Tibial artery (tissue), 4 donors: ENCODE measurements at regions not wholly inside any gene's neighbourhood (a gene's known extent, or its start where the extent isn't known, plus 50 kb on each side); places are given as distances from the start of the nearest gene placed in this dataset.

ENCODE experiments used
- DNase-seq, 2 donors: peaks; one replicate each; pipeline ENCODE4 v3.0.0-alpha.2; 2019
- H3K27ac ChIP-seq, 2 donors: fragments of 200-600 bp; sonication (generic) in 1 of 2; 1 replicate in 1 of 2; 2 replicates in 1 of 2; pipeline ENCODE4 v1.5.1; 2018 to 2019; ENCODE audit warnings: mild to moderate bottlenecking in 1 of 2
- H3K27me3 ChIP-seq, 2 donors: fragments of 200-600 bp; sonication (generic) in 1 of 2; one replicate each; pipeline versions ENCODE4 v1.5.1 to v1.6.0; 2016 to 2019
- H3K36me3 ChIP-seq, 3 donors: fragments of 200-600 bp; sonication (generic) in 2 of 3; one replicate each; pipeline ENCODE4 v1.5.1; 2016 to 2019; ENCODE audit warnings: mild to moderate bottlenecking in 2 of 3
- H3K4me1 ChIP-seq, 4 donors: fragments of 200-600 bp; sonication (generic) in 2 of 4; 1 replicate in 3 of 4; 2 replicates in 1 of 4; pipeline ENCODE4 v1.5.1; 2016 to 2019
- H3K4me3 ChIP-seq, 2 donors: fragments of 200-600 bp; sonication (generic) in 1 of 2; 1 replicate in 1 of 2; 2 replicates in 1 of 2; pipeline ENCODE4 v1.5.1; 2018 to 2019; ENCODE audit warnings: mild to moderate bottlenecking in 2 of 2
- H3K9me3 ChIP-seq, 3 donors: fragments of 200-600 bp; sonication (generic) in 1 of 3; one replicate each; pipeline ENCODE4 v1.5.1; 2016 to 2019
- intact Hi-C: fragments of 100-400 bp; cut with DNase I; formaldehyde crosslinking; loops from one replicate; pipeline ENCODE4 v1.15.0; 2023; ENCODE audit warnings: low total_unique reads
- TF ChIP-seq, protein P1 (sequence below), 2 experiments: fragments of 200-600 bp in 1 of 2; fragments of 450-650 bp in 1 of 2; IDR thresholded peaks; one replicate each; pipeline ENCODE4 v1.5.1; 2017 to 2019; ENCODE audit warnings: antibody characterized with exemption in 2 of 2, mild to moderate bottlenecking in 1 of 2, moderate library complexity in 1 of 2

DNA sequence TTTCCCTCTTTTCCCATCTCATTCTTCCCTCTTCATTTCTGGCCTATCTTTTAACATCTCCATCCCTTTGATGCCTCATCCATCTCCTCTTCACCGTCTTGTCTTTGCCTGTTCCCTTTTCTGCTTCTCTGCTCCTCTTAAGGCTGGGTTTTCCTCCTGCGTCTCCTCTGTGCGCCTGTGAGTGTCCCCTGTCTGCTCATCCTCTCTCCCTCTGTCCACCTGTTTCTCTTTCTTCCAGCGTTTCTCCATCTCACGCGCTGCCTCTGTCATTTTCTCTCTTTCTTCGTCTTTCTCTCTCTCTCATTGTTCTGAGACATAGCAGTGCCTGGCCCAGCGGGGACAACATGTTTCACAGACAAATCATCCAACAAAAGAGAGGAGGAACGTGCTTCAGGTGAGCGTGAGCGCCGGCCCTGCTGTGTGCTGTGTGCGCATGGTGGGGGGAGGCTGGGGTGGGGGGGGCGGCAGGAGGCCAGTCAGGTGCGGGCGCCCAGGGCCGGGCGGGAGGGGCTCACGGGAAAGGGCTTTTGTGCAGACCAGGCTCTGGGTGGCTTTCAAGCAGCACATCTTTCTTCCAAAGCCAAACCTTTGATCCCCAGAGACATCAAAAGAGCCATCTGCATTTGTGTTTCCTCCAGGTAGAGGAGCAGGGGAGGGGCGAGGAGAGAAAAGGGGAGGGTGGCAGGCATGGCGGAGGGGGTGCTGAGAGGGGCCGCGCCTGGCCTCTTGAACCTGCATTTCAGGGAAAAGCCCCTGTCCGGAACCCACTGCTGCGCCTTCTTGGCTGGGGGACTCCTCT lies 121.3 kb downstream of the VEGFA start:
- H3K9me3 ChIP-seq: no peaks in the 10 kb centered on the region
- H3K27ac ChIP-seq: no peak overlapping the region
- no peak for DNase-seq
- no peaks in the 10 kb centered on the region for H3K36me3 ChIP-seq
- intact Hi-C loops: no loop called here
- peaks cover 0 to 3% (median 0%) of the 10 kb centered on the region in 4 donors for H3K4me1 ChIP-seq
- TF ChIP-seq, protein P1, sequence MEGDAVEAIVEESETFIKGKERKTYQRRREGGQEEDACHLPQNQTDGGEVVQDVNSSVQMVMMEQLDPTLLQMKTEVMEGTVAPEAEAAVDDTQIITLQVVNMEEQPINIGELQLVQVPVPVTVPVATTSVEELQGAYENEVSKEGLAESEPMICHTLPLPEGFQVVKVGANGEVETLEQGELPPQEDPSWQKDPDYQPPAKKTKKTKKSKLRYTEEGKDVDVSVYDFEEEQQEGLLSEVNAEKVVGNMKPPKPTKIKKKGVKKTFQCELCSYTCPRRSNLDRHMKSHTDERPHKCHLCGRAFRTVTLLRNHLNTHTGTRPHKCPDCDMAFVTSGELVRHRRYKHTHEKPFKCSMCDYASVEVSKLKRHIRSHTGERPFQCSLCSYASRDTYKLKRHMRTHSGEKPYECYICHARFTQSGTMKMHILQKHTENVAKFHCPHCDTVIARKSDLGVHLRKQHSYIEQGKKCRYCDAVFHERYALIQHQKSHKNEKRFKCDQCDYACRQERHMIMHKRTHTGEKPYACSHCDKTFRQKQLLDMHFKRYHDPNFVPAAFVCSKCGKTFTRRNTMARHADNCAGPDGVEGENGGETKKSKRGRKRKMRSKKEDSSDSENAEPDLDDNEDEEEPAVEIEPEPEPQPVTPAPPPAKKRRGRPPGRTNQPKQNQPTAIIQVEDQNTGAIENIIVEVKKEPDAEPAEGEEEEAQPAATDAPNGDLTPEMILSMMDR (IDR thresholded peaks at IDR 0.05): no peak
- H3K27me3 ChIP-seq: peaks cover 0 to 7% of the 10 kb centered on the region in 2 donors
- no peak overlapping the region for H3K4me3 ChIP-seq

DNA sequence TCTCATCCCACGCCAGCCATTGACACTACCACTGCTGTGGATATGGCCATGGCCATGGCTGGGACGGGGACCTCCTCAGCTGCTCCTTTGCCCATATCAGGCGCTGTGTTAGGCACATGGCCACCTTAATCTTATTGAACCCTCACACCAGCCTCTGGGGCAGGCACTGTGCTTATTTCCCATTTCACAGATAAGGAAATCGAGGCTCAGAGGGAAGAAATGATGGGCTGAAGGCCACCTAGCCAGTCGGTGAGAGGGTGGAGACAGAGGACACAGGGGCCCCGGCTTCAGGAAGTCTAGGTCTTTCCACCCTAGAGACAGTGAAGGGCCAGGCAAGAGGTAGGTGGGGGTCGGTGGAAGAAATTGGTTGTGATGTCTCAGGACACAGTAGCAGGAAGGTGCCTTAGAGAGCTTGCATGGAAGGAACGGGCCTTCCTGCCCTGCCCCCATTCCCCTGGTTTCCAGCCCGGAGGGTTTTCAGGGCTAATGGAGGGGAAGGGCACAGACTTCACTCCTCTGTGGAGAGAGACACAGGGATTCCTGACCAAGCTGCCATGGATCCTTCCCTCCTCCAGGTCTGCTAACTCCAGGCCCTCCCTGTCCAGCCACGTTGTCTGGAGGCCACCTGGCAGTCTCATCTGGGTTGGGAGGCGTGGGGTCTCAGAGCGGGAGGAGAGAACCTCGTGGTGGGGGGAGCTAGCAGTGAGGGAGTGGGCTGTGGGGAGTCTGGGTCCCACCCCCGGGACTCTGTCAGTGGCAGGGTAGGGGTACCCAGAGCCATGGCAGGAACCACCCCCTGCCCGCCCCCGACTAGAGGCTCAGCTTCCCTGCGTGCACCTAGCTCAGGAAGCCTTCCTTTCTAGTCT lies 120.4 kb downstream of the VEGFA start:
- intact Hi-C loops: no loop called here

DNA sequence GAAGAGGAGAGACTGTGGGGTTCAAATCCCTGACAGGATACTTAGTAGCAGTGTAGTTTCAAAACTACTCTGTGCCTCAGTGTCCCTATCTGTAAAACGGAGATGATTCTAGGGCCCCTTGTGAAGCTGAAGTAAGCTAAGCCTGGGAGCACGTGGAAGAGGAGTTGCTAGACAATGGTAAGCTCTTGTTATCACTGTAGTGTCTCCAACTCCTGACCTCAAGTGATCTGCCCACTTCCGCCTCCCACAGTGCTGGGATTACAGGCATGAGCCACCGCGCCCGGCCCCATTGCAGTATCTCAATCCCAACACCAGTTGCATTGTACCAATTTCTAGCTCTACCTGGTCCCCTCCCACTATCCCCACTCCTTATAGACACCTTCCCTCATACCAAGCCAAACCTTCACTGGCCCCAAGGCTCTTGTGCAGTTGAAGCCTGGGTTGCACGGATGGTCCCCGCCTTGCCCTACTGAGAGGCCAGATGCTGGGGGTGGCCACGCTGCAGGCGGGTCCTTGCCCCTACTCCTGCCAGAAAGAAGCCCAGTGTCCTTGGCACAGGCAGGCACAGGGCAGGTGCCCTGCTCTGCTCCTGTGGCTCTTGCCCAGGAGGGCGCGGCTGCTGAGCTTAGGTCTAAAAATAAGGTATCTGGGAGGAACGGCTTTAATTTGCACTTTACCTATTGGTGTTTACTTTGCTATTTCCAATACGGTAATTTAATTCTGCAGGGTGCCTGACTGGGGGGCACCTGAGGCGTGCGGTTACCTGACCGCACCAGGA lies 118.1 kb downstream of the VEGFA start:
- intact Hi-C loops: no loop called here
- TF ChIP-seq, protein P1 (IDR thresholded peaks at IDR 0.05): no peak
- no peak overlapping the region for H3K27ac ChIP-seq

More for the DNA sequence above, 120.4 kb downstream of the VEGFA start:
- Histone ChIP-seq H3K27me3 (peaks cover 0 to 7% of the 10 kb centered on the region in 2 donors), H3K27ac (no peak overlapping the region), H3K9me3 (no peaks in the 10 kb centered on the region), H3K36me3 (no peaks in the 10 kb centered on the region), H3K4me1 (peaks cover 0 to 3% (median 0%) of the 10 kb centered on the region in 4 donors), H3K4me3 (no peak overlapping the region)
- TF ChIP-seq, protein P1 (IDR thresholded peaks at IDR 0.05): no peak
- no peak for DNase-seq

DNA sequence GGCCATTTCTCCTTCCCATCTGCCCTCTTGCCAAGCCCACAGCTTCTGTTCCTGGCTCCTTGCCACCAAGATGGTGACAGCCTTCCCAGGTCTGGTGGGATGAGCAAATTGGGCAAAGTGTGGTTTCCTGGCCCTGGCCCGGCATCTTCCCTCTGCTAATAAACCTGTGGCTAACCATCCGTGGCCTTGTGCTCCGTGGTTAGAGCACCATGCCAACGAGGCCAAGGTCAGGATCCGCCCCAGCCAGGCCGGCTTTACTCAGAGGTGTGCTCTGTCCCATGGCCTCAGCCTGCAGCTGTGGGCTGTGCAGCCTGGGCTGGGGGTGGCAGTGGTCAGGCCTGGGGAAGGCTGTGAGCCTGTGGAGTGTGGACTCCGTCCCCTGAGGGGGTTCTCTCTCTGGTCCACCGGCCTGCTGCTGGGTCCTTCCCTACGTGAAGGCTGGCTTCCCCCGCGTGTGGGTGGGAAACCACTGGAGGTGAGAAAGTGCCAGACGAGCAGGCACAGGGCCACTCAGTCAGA lies 117.4 kb downstream of the VEGFA start:
- Histone ChIP-seq H3K27me3 (peaks cover 0 to 7% of the 10 kb centered on the region in 2 donors), H3K27ac (no peak overlapping the region), H3K4me1 (peaks cover 0 to 9% (median 0%) of the 10 kb centered on the region in 4 donors), H3K9me3 (no peaks in the 10 kb centered on the region), H3K36me3 (no peaks in the 10 kb centered on the region), H3K4me3 (no peak overlapping the region)
- TF ChIP-seq, protein P1 (IDR thresholded peaks at IDR 0.05): no peak
- DNase-seq: no peak
- intact Hi-C loops: no loop called here

More for the DNA sequence above, 118.1 kb downstream of the VEGFA start:
- H3K27me3 ChIP-seq: peaks cover 0 to 7% of the 10 kb centered on the region in 2 donors
- no peaks in the 10 kb centered on the region for H3K36me3 ChIP-seq
- H3K4me3 ChIP-seq: no peak overlapping the region
- DNase-seq: no peak
- H3K9me3 ChIP-seq: no peaks in the 10 kb centered on the region
- peaks cover 0 to 9% (median 0%) of the 10 kb centered on the region in 4 donors for H3K4me1 ChIP-seq

DNA sequence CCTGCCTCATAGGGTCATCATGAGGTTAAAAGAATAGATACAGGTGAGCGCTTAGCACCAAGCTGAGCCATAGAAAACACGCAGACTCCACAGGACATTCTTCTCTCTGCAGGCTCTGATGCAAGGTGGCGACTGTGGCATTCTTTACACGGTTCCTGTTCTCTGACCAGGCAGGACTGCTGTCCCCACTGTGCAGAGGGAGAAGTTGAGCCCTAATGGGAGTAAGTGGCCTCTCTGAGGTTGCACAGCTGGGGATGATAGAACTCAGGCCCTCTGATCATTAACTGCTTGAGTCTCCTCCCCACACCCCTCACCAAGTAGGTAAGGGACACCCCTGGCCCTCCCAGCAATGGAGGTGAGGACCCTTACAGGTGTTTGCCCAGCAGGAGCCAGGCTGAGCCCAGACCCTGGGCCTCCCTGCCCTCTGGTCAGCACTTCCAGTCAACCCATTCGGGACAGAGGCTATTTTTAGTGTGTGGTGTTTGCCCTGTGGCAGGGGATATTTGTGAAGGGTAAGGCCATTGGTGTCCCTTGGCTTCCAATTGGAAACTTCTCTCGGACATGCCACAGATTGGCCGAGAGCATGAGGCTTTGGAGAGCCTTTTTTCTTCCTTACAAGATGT lies 116.8 kb downstream of the VEGFA start:
- TF ChIP-seq, protein P1 (IDR thresholded peaks at IDR 0.05): no peak
- Histone ChIP-seq H3K36me3 (no peaks in the 10 kb centered on the region), H3K4me3 (no peak overlapping the region), H3K27ac (no peak overlapping the region), H3K9me3 (no peaks in the 10 kb centered on the region), H3K4me1 (peaks cover 0 to 9% (median 0%) of the 10 kb centered on the region in 4 donors), H3K27me3 (peaks cover 0 to 4% of the 10 kb centered on the region in 2 donors)
- no peak for DNase-seq
- intact Hi-C loops: no loop called here
